ENCODE measurements at regions not wholly inside any gene's neighbourhood (a gene's known extent, or its start where the extent isn't known, plus 50 kb on each side); places are given as distances from the start of the nearest gene placed in this dataset.
"Not testable (repeated sequence)": the region's sequence is repeated elsewhere in the genome, so short reads cannot be mapped to it uniquely, and the experiment has no call there.

GRCh38 chr1:81722631-81723328, 78.0 kb upstream of the ADGRL2 start:
- not testable (repeated sequence) for TF ChIP-seq SIN3A (IDR thresholded peaks at IDR 0.05; ENCODE audit: borderline replicate concordance, insufficient read depth, low read depth, low read length); POLR2AphosphoS5 (IDR thresholded peaks at IDR 0.05; ENCODE audit: low read depth, low read length); CTCF (IDR thresholded peaks at IDR 0.05); REST (IDR thresholded peaks at IDR 0.05; ENCODE audit: insufficient read depth in 1 of 2, low read depth in 2 of 2, low read length in 1 of 2)

Data from Panc1 (cell line).